Tibial nerve (tissue), 4 donors: ENCODE measurements at regions not wholly inside any gene's neighbourhood (a gene's known extent, or its start where the extent isn't known, plus 50 kb on each side); places are given as distances from the start of the nearest gene placed in this dataset.
"Not testable (repeated sequence)": the region's sequence is repeated elsewhere in the genome, so short reads cannot be mapped to it uniquely, and the experiment has no call there.

Experiments used
- DNase-seq, 2 donors: peaks; one replicate each; pipeline ENCODE4 v3.0.0-alpha.2; 2019; ENCODE audit warnings: low spot score in 2 of 2
- H3K27ac ChIP-seq, 4 donors: fragments of 200-600 bp; sonication (generic) in 3 of 4; one replicate each; pipeline ENCODE4 v1.5.1; 2017 to 2019; ENCODE audit warnings: mild to moderate bottlenecking in 1 of 4
- H3K27me3 ChIP-seq, 2 donors: fragments of 200-600 bp; sonication (generic) in 1 of 2; one replicate each; pipeline versions ENCODE4 v1.5.1 to v1.6.0; 2017 to 2019
- H3K36me3 ChIP-seq, 3 donors: fragments of 200-600 bp; sonication (generic); one replicate each; pipeline ENCODE4 v1.5.1; 2018 to 2019
- H3K4me1 ChIP-seq, 4 donors: fragments of 200-600 bp; sonication (generic) in 3 of 4; one replicate each; pipeline ENCODE4 v1.5.1; 2017 to 2019
- H3K4me3 ChIP-seq, 4 donors: fragments of 200-600 bp; sonication (generic) in 3 of 4; one replicate each; pipeline ENCODE4 v1.5.1; 2017 to 2019; ENCODE audit warnings: mild to moderate bottlenecking in 1 of 4, moderate library complexity in 1 of 4
- H3K9me3 ChIP-seq, 4 donors: fragments of 200-600 bp; sonication (generic) in 3 of 4; one replicate each; pipeline ENCODE4 v1.5.1; 2017 to 2019
- CTCF ChIP-seq, 5 experiments: fragments of 200-600 bp in 3 of 5; fragments of 450-650 bp in 2 of 5; sonication (generic) in 3 of 5; IDR thresholded peaks; one replicate each; pipeline ENCODE4 v1.5.1; 2016 to 2019; ENCODE audit warnings: antibody characterized with exemption in 5 of 5, mild to moderate bottlenecking in 3 of 5, moderate library complexity in 2 of 5
- EP300 ChIP-seq, 2 donors: sonication (generic); formaldehyde crosslinking; IDR thresholded peaks; one replicate each; pipeline ENCODE4 v1.6.1; 2017; ENCODE audit warnings: antibody characterized with exemption in 2 of 2, mild to moderate bottlenecking in 1 of 2
- POLR2A ChIP-seq, 2 donors: fragments of 450-650 bp; IDR thresholded peaks; one replicate each; pipeline ENCODE4 v1.6.1; 2017; ENCODE audit warnings: antibody characterized with exemption in 2 of 2, mild to moderate bottlenecking in 2 of 2, moderate library complexity in 2 of 2
- WGBS, 2 donors: methylation state at CpG; one replicate each; pipeline ENCODE4 v1.1.5; 2018; 5-methylcytosine and 5-hydroxymethylcytosine counted together

- Histone ChIP-seq H3K4me3 (no peak overlapping the region), H3K9me3 (no peaks in the 10 kb centered on the region), H3K27me3 (no peaks in the 10 kb centered on the region), H3K36me3 (no peaks in the 10 kb centered on the region), H3K4me1 (no peaks in the 10 kb centered on the region), H3K27ac (no peak overlapping the region)
- 70 to 75% methylated on average over 8 of the region's 8 CpGs for WGBS, 2 donors
- TF ChIP-seq CTCF (IDR thresholded peaks at IDR 0.05) (no peak), POLR2A (IDR thresholded peaks at IDR 0.05) (no peak), EP300 (IDR thresholded peaks at IDR 0.05) (no peak)
- no peak for DNase-seq
Measured at GRCh38 chr14:66022526-66022925, 463.6 kb upstream of the CCDC196 start.

- DNase-seq, result no peak
- Histone ChIP-seq H3K27me3 (no peaks in the 10 kb centered on the region), H3K4me1 (no peaks in the 10 kb centered on the region), H3K27ac (no peak overlapping the region), H3K36me3 (no peaks in the 10 kb centered on the region), H3K9me3 (peaks cover 0 to 6% (median 0%) of the 10 kb centered on the region in 4 donors), H3K4me3 (no peak overlapping the region)
- TF ChIP-seq POLR2A (IDR thresholded peaks at IDR 0.05) (no peak), CTCF (IDR thresholded peaks at IDR 0.05) (no peak), EP300 (IDR thresholded peaks at IDR 0.05) (no peak)
- WGBS, 2 donors, result 54 to 55% methylated on average over 5 of the region's 5 CpGs
Measured at GRCh38 chr14:66025779-66026178, 460.4 kb upstream of the CCDC196 start.

- not testable (repeated sequence) for H3K27me3 ChIP-seq, H3K27ac ChIP-seq, H3K4me3 ChIP-seq, H3K4me1 ChIP-seq, DNase-seq, H3K36me3 ChIP-seq
- H3K9me3 ChIP-seq, result peaks cover 0 to 22% (median 0%) of the 10 kb centered on the region in 4 donors
- 93 to 99% methylated on average over 11 to 12 of the region's 12 CpGs for WGBS, 2 donors
Measured at GRCh38 chr14:66031981-66032380, 454.2 kb upstream of the CCDC196 start.

GRCh38 chr14:66032800-66033199 lies 453.4 kb upstream of the CCDC196 start:
- TF ChIP-seq CTCF (IDR thresholded peaks at IDR 0.05) (no peak), POLR2A (IDR thresholded peaks at IDR 0.05) (no peak), EP300 (IDR thresholded peaks at IDR 0.05) (no peak)
- Histone ChIP-seq H3K27ac (no peak overlapping the region), H3K27me3 (no peaks in the 10 kb centered on the region), H3K4me1 (peaks cover 0 to 15% (median 3%) of the 10 kb centered on the region in 4 donors), H3K4me3 (no peak overlapping the region), H3K9me3 (peaks cover 0 to 22% (median 0%) of the 10 kb centered on the region in 4 donors), H3K36me3 (no peaks in the 10 kb centered on the region)
- DNase-seq, result no peak
- WGBS, 2 donors, result 85 to 93% methylated on average over 5 of the region's 5 CpGs

GRCh38 chr14:66036547-66036946 lies 449.6 kb upstream of the CCDC196 start:
- 37 to 38% methylated on average over 2 of the region's 2 CpGs for WGBS, 2 donors

More at GRCh38 chr14:66036547-66036946, 449.6 kb upstream of the CCDC196 start:
- TF ChIP-seq POLR2A (IDR thresholded peaks at IDR 0.05) (no peak), CTCF (IDR thresholded peaks at IDR 0.05) (no peak), EP300 (IDR thresholded peaks at IDR 0.05) (no peak)
- DNase-seq, result no peak
- Histone ChIP-seq H3K4me3 (no peak overlapping the region), H3K27me3 (no peaks in the 10 kb centered on the region), H3K9me3 (peaks cover 0 to 10% (median 0%) of the 10 kb centered on the region in 4 donors), H3K4me1 (peaks cover 0 to 33% (median 3%) of the 10 kb centered on the region in 4 donors), H3K27ac (peak overlapping the region in 1 of 4 donors; percentile 79), H3K36me3 (no peaks in the 10 kb centered on the region)
